Fibroblast of skin of abdomen (primary cell): ENCODE measurements at regions not wholly inside any gene's neighbourhood (a gene's known extent, or its start where the extent isn't known, plus 50 kb on each side); places are given as distances from the start of the nearest gene placed in this dataset.
A peak's percentile ranks its signal among the peaks of the same experiment; 100 is the strongest.

ENCODE experiments used
- DNase-seq: peaks from one replicate; pipeline ENCODE4 v3.0.0-alpha.2; 2013

GRCh38 chr20:57869291-57869950 lies 159.6 kb upstream of the PMEPA1 start:
- DNase-seq = no peak

- DNase-seq = no peak
Measured at GRCh38 chr20:57868310-57868709, 158.5 kb upstream of the PMEPA1 start.

- DNase-seq = no peak
Measured at GRCh38 chr20:57867807-57868206, 158.0 kb upstream of the PMEPA1 start.

GRCh38 chr20:57867181-57867803 lies 157.5 kb upstream of the PMEPA1 start:
- no peak for DNase-seq

- no peak for DNase-seq
Measured at GRCh38 chr20:57866250-57867106, 156.7 kb upstream of the PMEPA1 start.

- no peak for DNase-seq
Measured at GRCh38 chr20:57865266-57865665, 155.5 kb upstream of the PMEPA1 start.

GRCh38 chr20:57860576-57860975 lies 150.8 kb upstream of the PMEPA1 start:
- DNase-seq = no peak

GRCh38 chr20:57857969-57858368 lies 148.2 kb upstream of the PMEPA1 start:
- no peak for DNase-seq

- no peak for DNase-seq
Measured at GRCh38 chr20:57857118-57857517, 147.3 kb upstream of the PMEPA1 start.

- no peak for DNase-seq
Measured at GRCh38 chr20:57856658-57857057, 146.8 kb upstream of the PMEPA1 start.

- peak; percentile 91 for DNase-seq
Measured at GRCh38 chr20:57851796-57852195, 142.0 kb upstream of the PMEPA1 start.

- DNase-seq = no peak
Measured at GRCh38 chr20:57851025-57851682, 141.3 kb upstream of the PMEPA1 start.

- DNase-seq = no peak
Measured at GRCh38 chr20:57849521-57850215, 139.9 kb upstream of the PMEPA1 start.

- peak; percentile 79 for DNase-seq
Measured at GRCh38 chr20:57849121-57849520, 139.3 kb upstream of the PMEPA1 start.

GRCh38 chr20:57848282-57848681 lies 138.5 kb upstream of the PMEPA1 start:
- DNase-seq = no peak

GRCh38 chr20:57847104-57847503 lies 137.3 kb upstream of the PMEPA1 start:
- DNase-seq = peak; percentile 24

GRCh38 chr20:57844626-57845596 lies 135.1 kb upstream of the PMEPA1 start:
- no peak for DNase-seq

GRCh38 chr20:57843941-57844625 lies 134.3 kb upstream of the PMEPA1 start:
- DNase-seq = no peak

GRCh38 chr20:57842720-57843119 lies 132.9 kb upstream of the PMEPA1 start:
- no peak for DNase-seq

GRCh38 chr20:57841297-57841866 lies 131.6 kb upstream of the PMEPA1 start:
- DNase-seq = no peak
